Breast epithelium (tissue), 4 donors: ENCODE measurements at regions not wholly inside any gene's neighbourhood (a gene's known extent, or its start where the extent isn't known, plus 50 kb on each side); places are given as distances from the start of the nearest gene placed in this dataset.

Source experiments
- DNase-seq, 2 donors: peaks; one replicate each; pipeline ENCODE4 v3.0.0-alpha.2; 2019; ENCODE audit warnings: low spot score in 2 of 2
- H3K27ac ChIP-seq, 2 donors: fragments of 200-600 bp; sonication (generic) in 1 of 2; one replicate each; pipeline ENCODE4 v1.5.1; 2016 to 2019; ENCODE audit warnings: mild to moderate bottlenecking in 1 of 2
- H3K27me3 ChIP-seq, 2 donors: fragments of 200-600 bp; sonication (generic) in 1 of 2; one replicate each; pipeline versions ENCODE4 v1.5.1 to v1.6.0; 2017 to 2019; ENCODE audit warnings: control low read depth in 1 of 2, mild to moderate bottlenecking in 1 of 2
- H3K36me3 ChIP-seq: fragments of 200-600 bp; one replicate; pipeline ENCODE4 v1.5.1; 2019
- H3K4me1 ChIP-seq, 2 donors: fragments of 200-600 bp; sonication (generic); one replicate each; pipeline ENCODE4 v1.5.1; 2016 to 2019; ENCODE audit warnings: control low read depth in 1 of 2
- H3K4me3 ChIP-seq, 3 donors: fragments of 200-600 bp; sonication (generic); 1 replicate in 2 of 3; 2 replicates in 1 of 3; pipeline ENCODE4 v1.5.1; 2016 to 2019; ENCODE audit warnings: mild to moderate bottlenecking in 3 of 3, moderate library complexity in 2 of 3
- H3K9me3 ChIP-seq, 2 donors: fragments of 200-600 bp; sonication (generic) in 1 of 2; one replicate each; pipeline ENCODE4 v1.5.1; 2016 to 2019; ENCODE audit warnings: control low read depth in 1 of 2
- POLR2A ChIP-seq: fragments of 450-650 bp; IDR thresholded peaks from one replicate; pipeline ENCODE4 v1.6.1; 2016; ENCODE audit warnings: antibody characterized with exemption, mild to moderate bottlenecking, moderate library complexity
- POLR2AphosphoS5 ChIP-seq, 3 donors: sonication (generic); formaldehyde crosslinking; IDR thresholded peaks; one replicate each; pipeline ENCODE4 v1.6.1; 2017; ENCODE audit warnings: antibody characterized with exemption in 3 of 3
- intact Hi-C: fragments of 100-400 bp; cut with DNase I; formaldehyde crosslinking; loops from one replicate; pipeline ENCODE4 v1.15.1; 2023; ENCODE audit warnings: low total_unique reads
- TF ChIP-seq, protein P1 (sequence below), 3 donors: fragments of 450-650 bp; IDR thresholded peaks; one replicate each; pipeline ENCODE4 v1.5.1; 2016 to 2017; ENCODE audit warnings: antibody characterized with exemption in 3 of 3, mild to moderate bottlenecking in 3 of 3, moderate library complexity in 3 of 3

DNA sequence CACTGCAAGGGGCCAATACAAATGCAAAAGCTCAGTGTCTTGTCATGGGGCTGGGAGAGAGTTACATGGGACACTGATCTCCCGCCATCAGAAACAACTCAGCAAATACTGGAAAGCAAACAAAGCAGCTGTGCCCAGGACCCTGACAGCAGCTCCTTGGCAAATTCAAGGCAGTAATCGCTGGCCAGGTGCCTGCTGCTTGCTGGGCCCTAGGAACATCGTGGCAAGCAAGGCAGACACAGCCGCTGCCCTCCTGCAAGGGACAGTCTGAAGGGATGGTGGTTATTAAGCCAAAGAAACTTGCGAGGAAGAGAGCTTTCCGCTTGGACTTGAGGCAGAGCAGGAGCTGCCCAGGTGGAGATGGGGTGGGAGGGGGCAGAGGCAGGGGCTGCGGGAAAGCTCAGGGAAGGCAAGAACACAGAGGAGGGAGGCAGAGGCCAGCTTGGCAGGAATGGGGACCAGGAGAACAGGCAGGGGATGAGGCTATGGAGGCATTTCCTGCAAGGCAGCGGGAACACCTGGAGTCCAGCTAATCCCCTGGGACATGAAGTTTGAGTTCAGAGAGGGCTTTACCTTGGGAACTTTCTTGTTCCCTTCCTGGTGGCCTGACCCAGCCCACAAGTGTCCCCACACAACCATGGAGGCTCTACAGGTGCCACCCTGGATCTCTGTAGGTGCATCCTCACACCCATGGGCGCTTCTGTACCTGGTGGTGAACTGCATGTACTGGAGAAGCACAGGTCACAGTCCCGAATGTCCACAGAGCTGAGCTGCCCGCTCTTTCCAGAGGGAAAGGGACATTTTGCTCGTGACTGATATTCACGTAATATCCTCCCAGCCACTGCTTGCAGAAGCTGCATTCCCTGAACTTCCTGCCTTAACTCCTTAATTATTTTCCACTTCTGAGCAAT lies 78.7 kb upstream of the ATP2B2 start:
- DNase-seq = no peak
- no peak overlapping the region for H3K4me3 ChIP-seq
- no peaks in the 10 kb centered on the region for H3K36me3 ChIP-seq
- H3K27me3 ChIP-seq = peaks cover 0 to 5% of the 10 kb centered on the region in 2 donors
- TF ChIP-seq POLR2A (no peak), POLR2AphosphoS5 (IDR thresholded peaks at IDR 0.05) (no peak)
- TF ChIP-seq, protein P1, sequence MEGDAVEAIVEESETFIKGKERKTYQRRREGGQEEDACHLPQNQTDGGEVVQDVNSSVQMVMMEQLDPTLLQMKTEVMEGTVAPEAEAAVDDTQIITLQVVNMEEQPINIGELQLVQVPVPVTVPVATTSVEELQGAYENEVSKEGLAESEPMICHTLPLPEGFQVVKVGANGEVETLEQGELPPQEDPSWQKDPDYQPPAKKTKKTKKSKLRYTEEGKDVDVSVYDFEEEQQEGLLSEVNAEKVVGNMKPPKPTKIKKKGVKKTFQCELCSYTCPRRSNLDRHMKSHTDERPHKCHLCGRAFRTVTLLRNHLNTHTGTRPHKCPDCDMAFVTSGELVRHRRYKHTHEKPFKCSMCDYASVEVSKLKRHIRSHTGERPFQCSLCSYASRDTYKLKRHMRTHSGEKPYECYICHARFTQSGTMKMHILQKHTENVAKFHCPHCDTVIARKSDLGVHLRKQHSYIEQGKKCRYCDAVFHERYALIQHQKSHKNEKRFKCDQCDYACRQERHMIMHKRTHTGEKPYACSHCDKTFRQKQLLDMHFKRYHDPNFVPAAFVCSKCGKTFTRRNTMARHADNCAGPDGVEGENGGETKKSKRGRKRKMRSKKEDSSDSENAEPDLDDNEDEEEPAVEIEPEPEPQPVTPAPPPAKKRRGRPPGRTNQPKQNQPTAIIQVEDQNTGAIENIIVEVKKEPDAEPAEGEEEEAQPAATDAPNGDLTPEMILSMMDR (IDR thresholded peaks at IDR 0.05) = no peak
- no peaks in the 10 kb centered on the region for H3K4me1 ChIP-seq
- intact Hi-C loops = no loop called here
- H3K9me3 ChIP-seq = no peaks in the 10 kb centered on the region
- no peak overlapping the region for H3K27ac ChIP-seq

DNA sequence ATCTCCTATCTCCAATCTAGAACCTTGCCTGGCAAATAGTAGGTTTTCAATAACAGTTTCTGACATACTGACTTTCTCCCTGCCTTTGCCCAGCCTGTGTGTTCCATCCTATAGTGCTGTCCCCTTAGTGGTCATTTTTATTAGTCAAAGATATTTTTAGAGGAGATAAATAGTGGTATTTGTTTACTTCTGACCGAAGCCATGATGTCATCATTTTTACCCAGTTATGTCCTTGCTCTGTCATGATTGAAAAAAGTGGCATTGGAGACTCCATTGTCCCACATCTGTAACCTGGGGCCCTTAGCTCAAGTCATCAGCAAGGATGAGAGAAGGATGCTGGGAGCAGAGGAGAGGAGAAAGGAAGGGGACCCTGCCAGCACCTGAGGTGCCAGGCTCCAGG lies 80.6 kb upstream of the ATP2B2 start:
- intact Hi-C loops = no loop called here
- H3K4me1 ChIP-seq = no peaks in the 10 kb centered on the region
- H3K27me3 ChIP-seq = peaks cover 0 to 11% of the 10 kb centered on the region in 2 donors
- TF ChIP-seq POLR2AphosphoS5 (IDR thresholded peaks at IDR 0.05) (no peak), POLR2A (no peak)
- TF ChIP-seq, protein P1 (IDR thresholded peaks at IDR 0.05) = no peak
- H3K36me3 ChIP-seq = no peaks in the 10 kb centered on the region
- H3K27ac ChIP-seq = no peak overlapping the region
- DNase-seq = no peak
- no peak overlapping the region for H3K4me3 ChIP-seq
- H3K9me3 ChIP-seq = no peaks in the 10 kb centered on the region

DNA sequence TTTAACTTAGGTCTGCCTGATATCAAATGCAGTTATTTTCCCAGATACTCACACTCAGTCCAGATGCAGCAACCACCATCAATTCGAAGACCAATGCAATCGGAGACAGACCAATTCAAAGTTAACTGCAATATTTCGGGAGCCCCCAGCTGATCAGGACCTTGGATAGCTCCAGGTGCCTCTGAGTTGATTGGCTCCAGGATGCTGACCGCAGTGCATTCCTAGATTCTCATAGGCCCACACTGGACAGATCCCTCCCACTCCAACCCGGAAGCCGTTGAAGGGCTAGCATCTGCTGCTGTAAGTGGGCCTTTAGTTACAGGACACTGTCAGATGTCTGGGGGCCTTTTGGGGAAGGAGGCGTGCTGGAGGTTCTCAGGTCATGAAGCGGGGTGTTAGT lies 89.5 kb upstream of the ATP2B2 start:
- Histone ChIP-seq H3K4me3 (no peak overlapping the region), H3K9me3 (no peaks in the 10 kb centered on the region), H3K4me1 (no peaks in the 10 kb centered on the region), H3K36me3 (no peaks in the 10 kb centered on the region), H3K27me3 (peaks cover 0 to 6% of the 10 kb centered on the region in 2 donors), H3K27ac (no peak overlapping the region)
- DNase-seq = no peak
- intact Hi-C loops = loop anchor here (5.0 kb wide), 1 partner anchor 1498 kb away; no protein-coding TSS in a partner anchor
- TF ChIP-seq POLR2A = no peak

DNA sequence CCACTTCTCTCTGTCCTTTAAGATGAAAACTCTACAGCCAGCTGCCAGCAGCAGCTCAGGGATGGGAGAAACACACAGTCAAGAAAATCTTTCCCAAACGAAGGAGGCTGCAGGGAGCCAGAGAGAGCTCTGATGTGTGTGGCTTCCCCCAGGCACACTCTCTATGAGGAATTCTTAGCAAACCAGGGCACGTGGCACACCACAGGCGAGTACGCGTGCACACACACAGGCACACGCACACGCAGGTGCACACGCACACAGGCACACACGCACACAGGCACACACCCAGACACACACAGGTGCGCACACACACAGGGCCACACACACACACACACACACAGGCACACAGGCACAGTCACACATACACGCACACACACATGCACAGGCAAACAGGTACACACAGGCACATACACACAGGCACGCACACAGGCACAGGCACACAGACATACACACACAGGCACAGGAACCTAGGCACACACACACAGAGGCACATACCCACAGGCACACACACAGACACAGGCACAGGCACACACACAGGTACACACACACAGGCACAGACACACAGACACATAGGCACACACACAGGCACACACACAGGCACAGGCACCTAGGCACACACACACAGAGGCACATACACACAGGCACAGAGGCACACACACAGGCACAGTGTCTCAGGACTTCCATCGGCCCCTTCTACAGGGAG lies 91.5 kb upstream of the ATP2B2 start:
- Histone ChIP-seq H3K9me3 (no peaks in the 10 kb centered on the region), H3K4me1 (no peaks in the 10 kb centered on the region), H3K36me3 (no peaks in the 10 kb centered on the region), H3K27ac (no peak overlapping the region), H3K27me3 (no peaks in the 10 kb centered on the region), H3K4me3 (no peak overlapping the region)
- DNase-seq = no peak
- intact Hi-C loops = loop anchor here (5.0 kb wide), 1 partner anchor 1500 kb away; no protein-coding TSS in a partner anchor
- TF ChIP-seq POLR2AphosphoS5 (IDR thresholded peaks at IDR 0.05) = no peak
- TF ChIP-seq POLR2A = no peak
- TF ChIP-seq, protein P1 (IDR thresholded peaks at IDR 0.05) = no peak

DNA sequence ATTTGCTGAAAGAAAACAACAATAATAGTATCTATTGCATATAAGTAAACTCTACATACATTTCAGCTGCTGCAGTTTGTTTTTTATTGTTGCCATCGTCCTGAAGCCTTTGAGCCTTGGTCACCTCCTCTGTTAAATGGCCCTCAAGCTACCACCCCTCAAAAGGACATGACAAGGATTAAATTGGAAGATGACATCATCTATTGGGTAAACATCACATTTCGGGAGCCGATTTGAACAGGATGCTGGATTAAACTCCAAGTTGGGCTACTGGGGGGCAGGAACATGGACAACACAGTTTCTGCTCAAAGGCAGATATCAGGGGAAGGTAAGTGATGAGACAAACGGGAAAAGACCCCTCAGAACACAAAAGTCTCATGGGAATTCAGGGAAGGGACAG lies 92.3 kb upstream of the ATP2B2 start:
- Histone ChIP-seq H3K4me3 (no peak overlapping the region), H3K9me3 (no peaks in the 10 kb centered on the region), H3K27ac (no peak overlapping the region), H3K36me3 (no peaks in the 10 kb centered on the region), H3K27me3 (no peaks in the 10 kb centered on the region), H3K4me1 (no peaks in the 10 kb centered on the region)
- intact Hi-C loops = loop anchor here (5.0 kb wide), 1 partner anchor 1500 kb away; no protein-coding TSS in a partner anchor
- no peak for DNase-seq
- TF ChIP-seq POLR2AphosphoS5 (IDR thresholded peaks at IDR 0.05) (no peak), POLR2A (no peak)
- TF ChIP-seq, protein P1 (IDR thresholded peaks at IDR 0.05) = no peak
